AG04450 (cell line): ENCODE measurements at regions not wholly inside any gene's neighbourhood (a gene's known extent, or its start where the extent isn't known, plus 50 kb on each side); places are given as distances from the start of the nearest gene placed in this dataset.

Experiments used
- CTCF ChIA-PET: fragments of 300-600, 350-600 bp; formaldehyde crosslinking; extraction: SDS; loops from one replicate; lab custom pipeline; 2022; ENCODE audit warnings: antibody characterized with exemption, inconsistent platforms; lab: Charles Lee
- POLR2A ChIA-PET: fragments of 350-600 bp; formaldehyde crosslinking; extraction: SDS; loops from one replicate; lab custom pipeline; 2021; ENCODE audit warnings: antibody characterized with exemption, inconsistent platforms; lab: Yijun Ruan, JAX
- DNase-seq: peaks from one replicate; pipeline ENCODE4 v3.0.0-alpha.2; 2011; ENCODE audit warnings: low read depth, low spot score
- H3K27ac ChIP-seq: one replicate; pipeline ENCODE4 v1.5.1; 2012; ENCODE audit warnings: low read depth, low read length, control low read depth
- H3K27me3 ChIP-seq: one replicate; pipeline ENCODE4 v1.6.0; 2012; ENCODE audit warnings: low read length; ENCODE audit not compliant: control insufficient read depth, insufficient read depth
- H3K4me3 ChIP-seq: 2 replicates; pipeline ENCODE4 v1.5.1; 2011; ENCODE audit warnings: mild to moderate bottlenecking, low read depth, low read length, control low read depth
- H3K9me3 ChIP-seq: 2 replicates; pipeline ENCODE4 v1.5.1; 2012; ENCODE audit warnings: low read length; ENCODE audit not compliant: control insufficient read depth, insufficient read depth
- CTCF ChIP-seq: IDR thresholded peaks from 2 replicates; pipeline ENCODE4 v1.5.1; 2011; ENCODE audit warnings: low read depth, low read length, control low read depth, inconsistent platforms

GRCh38 chr15:47584316-47584715 is 133.0 kb upstream of the SEMA6D start:
- no peak for DNase-seq
- TF ChIP-seq CTCF, result no peak
- CTCF ChIA-PET, result no interaction called here
- POLR2A ChIA-PET, result no interaction called here
- H3K27ac ChIP-seq, result no peak overlapping the region
- no peaks in the 10 kb centered on the region for H3K9me3 ChIP-seq
- no peak overlapping the region for H3K4me3 ChIP-seq
- peaks cover 3% of the 10 kb centered on the region for H3K27me3 ChIP-seq

GRCh38 chr15:47586653-47587224 is 130.6 kb upstream of the SEMA6D start:
- no peak for TF ChIP-seq CTCF
- no peak overlapping the region for H3K4me3 ChIP-seq
- ChIA-PET CTCF (no interaction called here), POLR2A (interaction anchor here (0.5 kb wide), 1 partner anchor 202 kb away, joined by 5 read pairs; no protein-coding TSS in a partner anchor)
- no peak overlapping the region for H3K27ac ChIP-seq
- DNase-seq, result no peak
- H3K9me3 ChIP-seq, result no peaks in the 10 kb centered on the region
- H3K27me3 ChIP-seq, result peaks cover 3% of the 10 kb centered on the region

DNA sequence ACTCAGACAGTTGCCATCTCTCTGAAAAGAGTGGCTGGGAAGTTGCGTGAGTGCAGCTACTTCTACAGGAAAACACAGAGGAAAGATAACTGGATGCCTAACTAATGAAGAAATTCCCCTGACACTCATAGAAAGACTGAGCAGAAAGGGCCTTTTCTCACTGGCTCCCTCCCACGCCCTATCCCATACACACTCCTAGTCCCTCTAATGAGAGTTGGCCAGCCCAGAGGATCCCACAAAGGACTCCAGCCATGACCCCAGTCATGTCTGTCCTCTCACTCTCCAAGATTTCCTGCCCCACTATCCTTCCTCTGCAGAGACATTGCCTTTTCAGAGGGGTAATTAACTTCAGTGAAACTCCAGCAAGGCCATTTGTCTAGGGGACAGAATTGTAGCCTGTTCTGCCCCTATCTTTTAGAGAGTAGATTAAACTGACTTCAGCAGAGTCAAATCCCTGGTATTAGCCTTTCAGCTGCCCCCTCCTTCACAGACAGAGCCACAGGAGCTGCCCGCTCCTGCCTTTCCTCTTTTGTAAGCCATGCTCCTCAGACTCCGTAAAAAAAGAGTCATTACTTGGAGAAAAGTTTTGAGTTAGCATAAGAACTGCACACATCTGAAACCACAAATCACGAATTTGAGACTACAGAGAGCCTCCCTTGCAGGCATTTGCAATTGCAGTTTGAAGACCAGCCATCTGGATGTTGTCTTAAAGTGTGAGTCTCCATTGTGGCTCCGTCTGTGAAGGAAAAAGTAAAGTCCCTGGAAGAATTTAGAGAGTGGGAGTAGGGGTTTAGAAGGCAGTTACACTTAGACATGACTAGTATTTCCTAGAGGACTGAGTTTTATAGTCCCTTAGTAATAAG is 129.1 kb upstream of the SEMA6D start:
- no peak for DNase-seq
- H3K27ac ChIP-seq, result no peak overlapping the region
- CTCF ChIA-PET, result no interaction called here

GRCh38 chr15:47588958-47589357 is 128.3 kb upstream of the SEMA6D start:
- no peak overlapping the region for H3K27ac ChIP-seq
- CTCF ChIA-PET, result no interaction called here
- no peak overlapping the region for H3K4me3 ChIP-seq
- no peak for DNase-seq
- H3K27me3 ChIP-seq, result peaks cover 3% of the 10 kb centered on the region
- TF ChIP-seq CTCF, result no peak
- POLR2A ChIA-PET, result no interaction called here
- no peaks in the 10 kb centered on the region; the same call in 1 of the 2 replicates for H3K9me3 ChIP-seq

More for the DNA sequence above, 129.1 kb upstream of the SEMA6D start:
- no peak overlapping the region for H3K4me3 ChIP-seq
- TF ChIP-seq CTCF, result no peak
- no peaks in the 10 kb centered on the region; the same call in 1 of the 2 replicates for H3K9me3 ChIP-seq
- POLR2A ChIA-PET, result no interaction called here
- peaks cover 3% of the 10 kb centered on the region for H3K27me3 ChIP-seq

GRCh38 chr15:47598996-47599395 is 118.3 kb upstream of the SEMA6D start:
- Histone ChIP-seq H3K27me3 (no peaks in the 10 kb centered on the region), H3K4me3 (no peak overlapping the region), H3K27ac (no peak overlapping the region), H3K9me3 (no peaks in the 10 kb centered on the region)
- POLR2A ChIA-PET, result no interaction called here
- DNase-seq, result no peak
- CTCF ChIA-PET, result interaction anchor here (0.9 kb wide), 1 partner anchor 23 kb away, joined by 3 read pairs; no protein-coding TSS in a partner anchor
- no peak for TF ChIP-seq CTCF
